ENCODE measurements at regions not wholly inside any gene's neighbourhood (a gene's known extent, or its start where the extent isn't known, plus 50 kb on each side); places are given as distances from the start of the nearest gene placed in this dataset.
A peak's percentile ranks its signal among the peaks of the same experiment; 100 is the strongest.
"Not testable (repeated sequence)": the region's sequence is repeated elsewhere in the genome, so short reads cannot be mapped to it uniquely, and the experiment has no call there.

DNA sequence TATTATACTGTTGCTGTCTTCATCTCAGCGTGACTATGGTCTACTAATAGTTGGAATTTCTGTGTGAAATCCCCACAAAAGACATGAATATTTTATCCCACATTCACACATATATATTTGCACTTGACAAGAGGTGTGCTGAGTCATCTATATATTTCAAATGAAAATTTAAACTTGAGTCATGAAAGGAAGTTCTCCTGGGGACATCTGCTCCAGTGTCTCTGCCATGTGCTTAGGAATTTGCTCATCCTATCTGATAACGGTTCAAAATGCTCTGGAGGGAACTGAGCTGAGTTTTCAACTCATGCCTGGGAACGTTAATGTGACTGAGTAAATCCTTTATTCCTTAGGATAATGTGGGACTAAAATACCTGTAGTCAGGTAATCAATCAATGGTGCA, 326.2 kb upstream of the MEX3C start:
- no peak for DNase-seq

DNA sequence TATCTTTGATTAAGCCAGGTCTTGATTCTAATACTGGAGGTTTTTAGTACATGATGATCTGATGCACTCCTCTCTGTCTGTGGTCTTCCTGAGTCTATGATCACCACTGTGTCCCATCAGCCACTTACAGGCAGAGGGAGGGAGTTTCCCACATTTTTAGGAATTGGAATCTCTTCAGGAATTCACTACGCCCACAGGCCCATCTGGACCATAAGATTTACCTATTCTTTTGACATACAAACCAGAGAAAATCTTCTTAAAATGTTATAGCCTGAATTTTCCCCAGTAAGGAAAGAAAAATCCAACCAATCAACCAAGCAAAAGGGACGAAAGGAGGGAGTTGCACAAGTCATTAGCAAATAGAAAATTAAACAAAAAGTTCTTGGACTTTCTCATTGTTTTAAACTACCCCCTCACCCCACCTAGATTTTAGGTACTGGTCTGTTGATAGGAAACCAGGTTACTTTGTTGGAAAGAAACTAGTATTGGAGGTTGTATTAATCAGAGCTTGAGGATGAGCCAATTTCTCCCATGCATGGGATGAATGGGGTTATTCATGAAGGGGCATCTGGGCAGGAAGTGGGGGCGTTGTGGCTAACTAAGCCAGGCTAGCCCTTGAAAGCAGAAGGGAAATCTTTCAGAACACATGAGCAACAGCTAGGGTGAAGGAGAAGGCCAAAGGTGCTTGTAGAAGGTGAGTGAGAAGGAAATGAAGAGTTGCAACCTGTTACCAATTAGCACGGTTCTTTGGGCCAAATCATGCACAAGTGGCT, 328.2 kb upstream of the MEX3C start:
- DNase-seq, result no peak

DNA sequence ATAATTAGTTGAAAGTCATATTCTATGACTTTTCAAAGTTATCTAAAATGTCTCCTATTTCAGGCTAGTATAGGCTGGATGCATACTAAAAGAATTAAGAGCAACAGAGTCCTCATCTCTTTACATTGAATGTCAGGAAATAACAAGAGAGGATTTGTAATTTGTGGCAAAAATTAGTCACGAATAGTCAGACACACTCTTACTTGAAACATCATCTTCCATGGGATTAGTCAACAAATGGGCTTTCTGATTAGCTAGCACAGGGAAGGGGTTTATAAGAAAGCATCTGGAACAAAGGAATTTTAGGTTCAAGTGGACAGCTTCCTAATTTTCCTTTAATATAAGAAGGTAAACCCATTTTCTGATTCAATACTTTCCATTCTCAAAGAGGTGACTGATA, 330.3 kb upstream of the MEX3C start:
- DNase-seq, result no peak

DNA sequence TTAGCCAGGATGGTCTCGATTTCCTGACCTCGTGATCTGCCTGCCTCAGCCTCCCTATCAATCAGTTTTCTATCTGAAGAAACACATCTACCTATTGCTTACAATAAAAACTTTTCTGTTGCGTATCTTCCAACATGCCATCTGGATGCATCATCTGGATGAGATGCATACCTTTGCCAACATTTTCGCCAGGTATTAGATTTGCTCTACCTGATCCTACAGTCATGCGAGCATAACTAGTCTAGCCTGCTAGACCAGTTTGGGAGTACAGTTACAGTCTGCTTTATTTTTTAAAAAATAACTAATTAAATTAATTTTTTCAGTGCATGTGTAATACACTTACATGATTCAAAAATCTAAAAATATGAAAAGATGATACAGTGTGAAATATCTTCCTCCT, 334.0 kb upstream of the MEX3C start:
- peak; percentile 3 for DNase-seq

DNA sequence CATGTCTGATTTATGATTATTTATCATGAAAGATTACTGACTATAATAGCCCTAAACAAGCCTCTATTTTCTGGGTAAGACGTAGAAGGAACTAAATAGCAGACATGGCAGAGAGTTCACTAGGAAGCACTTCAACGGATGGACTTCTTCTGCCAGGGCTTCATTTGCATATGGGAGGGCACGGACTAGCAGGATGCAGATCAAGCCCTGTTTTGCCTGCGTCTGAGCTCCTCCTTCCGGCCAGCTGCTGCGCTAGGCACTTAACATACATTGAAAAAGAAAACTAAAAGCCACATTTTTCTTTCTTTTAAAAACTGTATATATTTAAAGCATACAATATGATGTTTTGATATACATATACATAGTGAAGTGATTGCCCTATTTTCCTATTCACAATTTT, 340.0 kb upstream of the MEX3C start:
- peak; percentile 68 for DNase-seq

DNA sequence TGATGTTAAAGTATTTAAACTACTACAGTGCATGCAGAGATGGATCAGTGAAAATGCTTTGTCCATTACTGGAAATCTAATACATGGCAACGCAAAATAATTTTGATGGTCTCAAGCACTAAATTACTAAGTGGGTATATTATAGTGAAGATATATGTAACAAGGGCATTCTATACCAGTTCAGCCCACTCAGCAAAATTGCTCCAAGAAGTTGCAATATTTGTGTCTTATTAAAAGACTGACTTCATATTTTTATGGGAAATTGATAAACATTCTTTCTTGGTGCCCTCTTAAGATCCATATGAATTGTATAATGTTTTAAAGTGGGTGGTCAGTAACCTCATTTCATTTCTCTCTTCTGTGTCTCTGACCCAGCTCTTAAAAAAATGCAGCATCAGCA, 343.1 kb upstream of the MEX3C start:
- no peak for DNase-seq

DNA sequence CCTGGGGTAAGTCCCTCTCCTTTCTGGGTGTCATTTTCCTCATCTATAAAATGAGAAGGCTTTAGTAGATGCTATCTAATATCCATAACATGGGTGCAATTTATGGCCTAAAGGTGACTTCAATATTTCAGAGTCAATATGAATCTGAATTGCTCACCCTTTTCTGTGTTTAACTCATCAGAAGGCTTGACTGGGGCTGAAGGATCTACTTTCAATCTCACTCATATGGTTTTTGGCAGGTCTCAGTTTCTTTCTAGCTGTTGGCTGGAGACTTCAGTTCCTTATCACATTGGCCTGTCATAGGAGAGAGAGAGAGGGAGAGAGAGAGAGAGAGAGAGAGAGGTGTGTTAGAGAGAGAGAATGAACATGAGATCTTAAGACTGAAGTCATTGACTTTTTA, 343.7 kb upstream of the MEX3C start:
- DNase-seq, result no peak

DNA sequence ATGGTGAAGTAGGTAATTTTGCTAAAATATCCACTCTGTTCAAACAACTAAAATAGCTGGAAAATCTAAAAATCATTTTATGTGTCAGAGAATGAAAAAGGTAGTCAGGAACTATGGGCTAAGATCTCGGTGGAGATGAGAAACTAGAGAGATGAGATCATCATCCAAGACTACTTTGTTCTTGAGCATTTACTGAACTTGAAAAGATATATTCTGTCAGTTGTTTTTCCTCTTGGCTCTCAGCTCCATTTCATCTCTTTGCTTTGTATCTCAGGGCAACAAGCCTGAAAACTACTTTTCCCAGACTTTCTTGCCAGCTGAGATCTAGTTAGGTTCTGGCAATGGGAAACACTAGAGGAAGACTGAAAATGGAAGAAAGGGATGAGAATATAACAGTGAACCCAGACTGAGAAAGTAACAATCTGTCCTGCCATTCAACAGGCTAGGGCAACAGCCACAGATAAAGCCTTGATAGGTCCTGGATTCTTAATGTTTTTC, 346.2 kb upstream of the MEX3C start:
- DNase-seq, result peak; percentile 24

DNA sequence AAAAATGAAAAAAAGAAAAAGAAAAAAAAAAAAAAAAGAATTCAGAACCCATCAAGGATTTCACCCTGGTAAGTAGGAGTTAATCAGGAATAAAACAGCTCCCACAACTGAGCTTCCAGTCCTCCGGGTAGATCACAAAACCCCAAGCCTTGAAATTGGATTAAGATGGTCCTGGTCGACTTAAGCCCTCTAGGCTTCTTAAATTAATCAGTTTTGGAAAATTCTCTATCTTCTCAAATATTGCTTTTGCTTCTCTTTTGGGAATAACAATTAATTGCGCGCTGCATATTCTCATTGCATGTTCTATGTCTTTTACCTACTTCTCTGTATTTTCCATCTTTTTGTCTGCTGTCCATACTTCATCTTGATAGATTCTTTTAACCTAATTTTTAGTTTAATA, 348.0 kb upstream of the MEX3C start:
- no peak for DNase-seq

DNA sequence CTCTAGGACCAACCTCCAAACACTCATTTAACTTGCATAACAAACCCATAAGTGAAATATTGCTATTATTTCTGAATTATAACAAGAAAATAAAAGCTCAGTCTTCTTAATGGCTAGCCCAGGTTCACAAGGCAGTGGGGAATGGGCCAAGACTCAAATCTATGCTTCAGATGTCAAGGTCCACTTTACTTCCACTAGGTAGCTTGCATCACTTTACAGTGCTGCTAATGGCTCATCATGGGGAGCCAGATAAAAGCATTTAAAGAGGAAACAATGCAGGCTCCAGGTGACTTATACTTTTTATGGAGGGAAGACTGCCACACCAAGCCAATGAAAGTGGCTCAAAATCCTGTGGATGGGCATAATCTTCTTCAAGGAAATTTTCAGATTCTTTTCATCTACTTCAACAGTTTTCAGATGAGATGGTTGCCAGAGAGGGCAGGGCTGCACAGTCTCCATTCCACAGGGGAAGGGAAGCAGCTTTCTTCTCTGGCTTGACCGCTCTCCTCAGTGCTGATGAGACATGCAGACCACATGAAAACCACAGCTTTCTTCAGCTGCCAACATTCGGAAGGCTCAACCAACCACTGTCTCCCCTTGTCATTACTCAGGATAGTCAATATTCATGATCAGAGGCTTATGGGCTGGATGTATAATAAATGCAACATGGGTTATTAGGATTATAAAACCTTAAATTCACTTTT, 361.9 kb upstream of the MEX3C start:
- DNase-seq, result no peak

DNA sequence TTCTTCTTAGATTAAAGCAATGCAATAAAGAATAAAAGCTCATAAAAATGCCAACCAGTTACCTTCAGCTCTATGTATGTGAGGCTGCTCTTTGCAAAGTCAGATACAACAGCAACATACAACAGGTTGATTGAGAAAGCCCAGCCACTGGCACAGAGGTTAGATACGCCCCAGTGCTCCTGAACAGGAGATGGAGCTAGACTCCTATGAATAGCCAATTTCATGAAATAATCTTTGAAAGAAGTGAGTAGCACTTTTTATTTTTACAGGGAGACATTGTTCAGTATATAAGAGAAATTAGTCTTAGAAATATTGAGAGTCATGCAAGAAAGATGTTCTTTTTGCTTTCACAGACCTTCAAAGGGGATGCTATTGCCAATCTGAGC, 362.4 kb upstream of the MEX3C start:
- DNase-seq, result no peak

DNA sequence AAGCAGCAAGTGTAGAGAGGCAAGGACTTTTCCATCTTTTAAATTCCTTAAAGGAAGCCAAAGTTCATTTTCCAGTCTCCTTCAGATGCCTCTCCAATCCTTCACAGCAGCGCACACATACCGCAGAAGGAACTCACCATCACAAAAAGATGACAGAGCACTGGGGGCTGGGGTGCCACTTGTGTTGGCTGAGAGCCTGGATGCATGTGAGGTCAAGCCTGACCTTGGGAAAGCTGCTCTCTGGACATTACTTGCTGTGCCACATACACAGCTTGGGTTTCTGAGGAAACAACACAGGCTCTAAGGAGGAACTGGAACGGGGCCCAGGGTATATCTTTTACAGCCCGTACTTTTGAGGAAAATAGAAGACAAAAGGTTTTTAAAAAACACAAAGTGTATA, 364.3 kb upstream of the MEX3C start:
- DNase-seq, result no peak

DNA sequence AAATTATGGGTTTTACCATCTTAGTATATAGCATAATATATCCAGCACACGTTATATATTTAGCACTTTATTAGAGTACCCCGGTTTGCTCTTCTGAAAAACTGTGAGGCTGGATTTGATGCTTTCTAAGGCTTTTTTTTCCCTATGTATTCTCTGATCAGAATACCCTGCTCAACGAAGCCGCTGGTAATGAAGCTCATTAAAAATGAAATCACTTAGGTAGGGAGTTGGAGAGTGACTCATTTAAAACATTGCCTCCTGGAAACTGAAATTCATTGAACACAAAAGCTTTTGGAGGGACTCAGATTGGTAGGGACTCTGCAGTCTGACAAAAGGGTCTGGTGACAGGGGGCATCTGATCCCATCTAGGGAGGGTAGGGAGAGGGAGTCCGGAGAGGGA, 365.4 kb upstream of the MEX3C start:
- no peak for DNase-seq

DNA sequence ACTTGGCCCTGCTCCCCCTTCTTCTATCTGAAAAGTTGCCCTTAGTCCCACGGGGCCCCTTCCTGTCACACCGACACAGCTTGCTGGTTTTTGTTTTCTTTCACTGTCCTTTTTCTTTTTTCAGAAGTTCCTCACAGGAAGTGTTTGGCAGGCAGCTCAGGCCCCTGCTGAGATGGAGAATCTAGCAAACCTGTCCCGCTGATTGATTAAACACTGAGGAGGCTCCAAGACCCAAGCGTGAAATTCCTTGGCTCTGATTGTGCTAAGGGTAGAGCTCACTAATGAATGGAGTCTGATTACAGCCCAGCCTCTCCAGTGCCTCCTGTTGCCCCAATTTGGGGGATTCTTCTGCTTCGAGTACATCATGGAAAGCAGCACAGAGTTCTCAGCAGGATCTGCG, 365.9 kb upstream of the MEX3C start:
- DNase-seq, result no peak

DNA sequence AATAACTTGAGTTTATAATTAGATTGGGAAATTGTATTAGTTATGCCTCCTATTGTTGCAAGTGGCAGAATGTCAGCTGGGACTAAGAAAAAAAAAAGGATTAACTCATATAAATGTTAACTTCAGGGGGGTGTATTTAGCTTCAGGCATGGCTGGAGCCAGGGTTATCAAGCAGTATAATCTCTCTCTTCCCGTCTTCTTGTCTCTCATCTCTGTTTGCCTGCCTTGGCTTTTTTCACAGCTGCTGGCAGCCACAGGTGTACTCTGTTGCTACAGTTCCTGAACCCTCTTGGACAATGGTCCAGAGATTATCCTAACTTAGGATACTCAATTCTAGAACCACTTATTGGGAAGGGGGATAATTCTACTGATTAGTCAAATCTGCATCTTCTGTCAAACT, 370.7 kb upstream of the MEX3C start:
- DNase-seq, result no peak

DNA sequence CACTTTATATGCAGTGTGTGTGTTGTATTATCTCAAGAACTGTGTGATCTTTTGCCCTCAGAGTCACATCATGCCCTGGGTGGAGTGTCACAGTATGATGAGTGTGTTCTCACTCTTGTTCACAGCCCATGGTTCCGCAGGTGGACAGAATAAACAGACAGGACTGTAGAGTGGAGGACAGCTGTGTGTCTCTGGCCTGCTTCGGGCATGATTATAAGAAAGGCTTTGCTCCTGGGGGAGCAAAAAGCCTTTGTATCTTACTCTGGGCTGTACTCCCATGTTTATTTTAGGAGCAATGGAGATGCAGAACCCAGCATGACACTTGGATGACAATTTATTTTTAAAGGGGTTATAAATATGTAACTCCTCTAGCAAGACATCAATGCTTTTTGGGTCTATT, 371.7 kb upstream of the MEX3C start:
- DNase-seq, result peak; percentile 8

DNA sequence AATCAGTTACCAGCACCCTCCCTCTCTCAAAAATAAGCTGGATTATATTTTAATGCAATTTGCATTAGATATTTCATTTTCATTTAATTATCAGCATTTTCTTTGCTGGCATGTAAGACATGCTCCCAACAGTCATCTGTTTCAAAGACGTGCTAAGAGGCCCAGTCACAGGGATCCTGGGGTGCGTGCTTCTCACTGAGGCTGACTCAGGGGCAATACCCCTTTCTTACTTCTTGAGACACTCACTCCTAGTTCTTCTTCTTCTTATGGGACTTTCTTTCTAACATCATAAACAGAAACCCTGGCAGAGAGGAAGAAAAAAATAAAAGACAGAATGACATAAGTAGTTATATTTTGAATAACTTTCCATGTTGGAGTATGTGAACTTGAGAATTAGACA, 372.1 kb upstream of the MEX3C start:
- DNase-seq, result no peak

DNA sequence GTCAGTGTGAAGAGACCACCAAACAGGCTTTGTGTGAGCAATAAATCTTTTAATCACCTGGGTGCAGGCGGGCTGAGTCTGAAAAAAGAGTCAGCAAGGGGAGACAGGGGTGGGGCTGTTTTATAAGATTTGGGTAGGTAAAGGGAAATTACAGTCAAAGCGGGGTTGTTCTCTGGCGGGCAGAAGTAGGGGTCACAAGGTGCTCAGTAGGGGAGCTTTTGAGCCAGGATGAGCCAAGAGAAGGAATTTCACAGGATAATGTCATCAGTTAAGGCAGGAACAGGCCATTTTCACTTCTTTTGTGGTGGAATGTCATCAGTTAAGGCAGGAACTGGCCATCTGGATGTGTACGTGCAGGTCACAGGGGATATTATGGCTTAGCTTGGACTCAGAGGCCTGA, 372.6 kb upstream of the MEX3C start:
- not testable (repeated sequence) for DNase-seq

DNA sequence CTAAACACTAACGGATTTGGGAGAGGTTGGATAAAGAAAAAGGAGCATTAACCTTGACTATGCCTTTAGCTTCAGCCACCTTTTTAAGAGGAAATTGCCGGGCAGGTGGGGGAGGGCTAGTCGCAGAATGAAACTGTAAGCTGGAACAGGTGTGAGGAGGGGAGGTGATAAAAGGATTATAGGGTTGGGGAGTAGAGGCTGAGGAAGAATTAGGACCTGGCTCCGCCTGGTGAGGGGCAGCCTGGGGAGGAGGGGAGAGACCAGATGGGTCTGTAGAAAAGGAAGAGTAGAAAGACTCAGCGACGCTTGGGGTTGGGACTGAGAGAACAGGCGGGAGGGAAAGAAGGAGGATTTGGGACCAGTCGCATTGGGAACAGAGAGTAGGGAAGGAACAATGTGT, 376.4 kb upstream of the MEX3C start:
- DNase-seq, result not testable (repeated sequence)

DNA sequence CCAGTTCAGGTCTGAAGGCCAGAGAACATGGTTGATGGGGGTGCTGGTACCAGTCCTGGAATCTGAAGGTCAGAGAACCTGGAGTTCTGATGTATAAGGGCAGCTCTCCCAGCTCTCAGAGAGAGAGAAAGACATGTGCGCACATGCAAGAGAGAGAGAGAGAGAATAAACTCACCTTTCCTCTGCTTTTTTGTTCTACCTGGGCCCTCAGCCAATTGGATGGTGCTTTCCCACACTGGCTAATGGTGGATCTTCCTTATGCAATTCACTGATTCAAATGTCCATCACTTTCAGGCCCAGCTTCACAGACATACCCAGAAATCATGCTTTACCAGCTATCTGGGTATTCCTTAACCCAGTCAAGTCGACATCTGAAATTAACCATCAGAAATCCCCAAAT, 377.7 kb upstream of the MEX3C start:
- DNase-seq, result no peak

DNA sequence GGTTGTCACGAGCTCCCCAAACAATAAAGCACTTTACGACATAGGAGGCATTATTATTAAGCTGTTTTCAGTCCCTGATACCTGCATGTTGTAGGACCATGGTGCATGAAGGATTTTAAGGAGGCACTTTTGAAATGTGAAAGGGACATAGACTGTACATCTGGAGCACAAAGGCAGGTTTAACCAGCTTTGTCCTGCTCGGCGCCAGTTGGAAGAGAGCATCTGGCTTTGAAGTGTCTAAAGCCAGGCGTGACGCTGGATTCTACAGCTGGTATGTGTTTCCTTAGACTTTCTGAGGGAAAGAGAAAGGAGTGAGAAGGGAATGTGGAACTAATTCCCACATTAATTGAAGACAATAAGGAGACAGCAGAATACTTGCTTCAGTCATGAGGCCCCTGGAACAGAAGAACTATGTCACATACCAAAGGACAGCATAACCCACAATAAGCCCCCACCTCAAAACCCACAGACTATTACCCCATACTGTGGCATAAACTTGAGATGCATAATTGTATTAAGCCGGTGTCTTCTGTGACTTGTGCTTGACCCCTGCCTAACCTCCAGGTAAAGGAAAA, 381.0 kb upstream of the MEX3C start:
- peak; percentile 57 for DNase-seq

DNA sequence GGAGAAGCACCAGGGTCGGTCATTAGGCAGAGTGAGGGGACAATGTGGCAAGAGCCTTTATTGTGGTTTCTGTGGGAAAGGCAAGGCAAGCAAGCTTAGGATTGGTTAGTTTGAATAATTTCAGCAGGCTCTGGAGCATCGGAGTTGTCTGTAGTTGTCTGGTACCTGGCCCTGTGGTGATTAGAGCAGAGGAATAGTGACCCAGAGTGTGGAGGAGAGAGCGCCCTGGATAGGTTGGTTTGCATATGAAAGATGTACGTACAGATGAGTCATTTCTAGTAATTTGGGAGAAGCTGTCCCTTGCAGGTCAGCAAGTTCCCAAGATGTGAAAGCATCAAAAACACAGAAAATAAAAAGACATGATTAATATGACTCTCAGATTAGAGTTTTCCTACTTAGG, 383.1 kb upstream of the MEX3C start:
- DNase-seq, result no peak

DNA sequence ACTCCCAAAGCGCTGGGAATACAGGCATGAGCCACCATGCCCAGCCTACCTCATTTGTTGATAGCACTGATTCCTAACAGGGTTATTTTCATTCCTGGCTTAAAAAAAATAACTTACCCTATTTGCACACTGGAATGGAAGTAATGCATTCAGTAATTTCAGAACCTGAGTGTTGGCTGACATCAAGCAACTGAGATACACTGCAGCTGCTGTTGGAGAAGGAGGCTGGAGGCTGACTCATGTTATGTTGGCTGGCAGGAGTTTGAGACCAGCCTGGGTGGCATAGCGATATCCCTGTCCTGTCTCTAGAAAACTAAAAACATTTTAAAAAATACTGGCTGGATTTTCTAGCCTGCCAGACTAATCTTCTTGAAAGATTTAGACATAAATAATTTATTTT, 385.1 kb upstream of the MEX3C start:
- peak; percentile 9 for DNase-seq

DNA sequence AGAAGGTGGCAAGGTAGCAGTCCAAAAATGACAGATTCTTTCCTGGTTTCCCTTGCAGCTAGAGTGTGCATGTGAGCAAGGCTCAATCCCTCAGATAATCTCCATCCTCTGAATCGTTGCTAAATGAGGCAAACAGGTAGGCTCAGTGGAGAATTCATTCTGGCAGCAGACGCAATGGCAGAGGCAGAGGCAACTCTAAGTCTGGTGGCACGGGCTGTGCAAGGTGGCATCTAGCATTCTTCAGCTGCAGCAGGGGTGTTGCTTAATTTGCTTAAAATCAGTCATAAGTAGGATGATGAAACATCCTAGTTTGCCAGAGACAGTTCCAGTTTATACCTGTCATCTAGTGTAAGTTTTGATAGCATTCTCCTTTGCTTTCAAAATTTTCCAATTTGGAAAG, 391.1 kb upstream of the MEX3C start:
- no peak for DNase-seq
